ENCODE measurements at regions not wholly inside any gene's neighbourhood (a gene's known extent, or its start where the extent isn't known, plus 50 kb on each side); places are given as distances from the start of the nearest gene placed in this dataset.
A peak's percentile ranks its signal among the peaks of the same experiment; 100 is the strongest.

DNA sequence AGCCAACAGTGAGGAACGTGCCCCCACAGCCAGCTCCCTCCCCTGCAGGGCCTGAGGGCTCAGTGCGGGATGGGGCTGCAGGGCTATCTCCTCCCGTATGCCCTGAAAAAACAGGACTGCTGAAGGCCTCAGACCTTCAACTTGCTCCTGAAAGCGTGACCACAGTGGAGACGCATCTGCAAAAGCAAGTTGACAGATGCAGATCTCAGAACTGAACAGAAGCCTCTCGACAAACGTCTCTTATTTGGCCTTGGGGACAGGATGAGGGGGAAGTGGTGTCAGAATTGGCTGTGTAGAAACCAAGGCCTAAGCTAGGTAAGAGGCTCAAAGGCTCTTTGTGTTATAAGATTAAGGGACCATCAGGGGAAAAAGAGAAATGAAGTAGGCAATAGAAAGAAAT, 120.7 kb upstream of the SLC22A23 start:
- H3K4me1 Mint-ChIP-seq = no peaks in the 10 kb centered on the region

DNA sequence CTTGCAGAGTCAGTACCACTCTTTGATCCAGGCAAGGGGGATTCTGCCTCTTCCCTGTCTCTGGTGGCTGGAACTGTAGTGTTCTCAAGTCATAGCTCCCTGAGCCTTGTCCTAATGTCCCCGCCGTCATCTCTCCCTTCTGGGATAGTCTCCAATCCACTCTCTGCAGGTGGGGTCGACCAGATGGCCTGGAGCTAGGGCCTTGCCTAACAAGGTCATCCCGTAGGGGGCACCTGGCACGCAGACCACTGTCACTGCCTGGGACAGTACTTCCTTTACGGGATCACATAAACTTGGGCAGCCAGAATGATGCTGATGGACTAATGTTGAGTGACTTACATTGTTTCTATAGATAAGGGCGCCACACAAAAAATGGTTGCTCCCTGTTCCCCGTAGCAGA, 118.9 kb upstream of the SLC22A23 start:
- H3K27ac Mint-ChIP-seq = no peak overlapping the region
- ATAC-seq (replicated peaks) = no peak
- H3K27me3 Mint-ChIP-seq = peaks cover 0 to 13% of the 10 kb centered on the region in 2 donors
- no peaks in the 10 kb centered on the region for H3K4me1 Mint-ChIP-seq
- no peaks in the 10 kb centered on the region for H3K9me3 Mint-ChIP-seq
- H3K4me3 Mint-ChIP-seq = no peak overlapping the region
- no peaks in the 10 kb centered on the region for H3K36me3 Mint-ChIP-seq
- no peak for DNase-seq

More for the DNA sequence above, 120.7 kb upstream of the SLC22A23 start:
- Mint-ChIP-seq H3K9me3 (peaks cover 0 to 4% of the 10 kb centered on the region in 2 donors), H3K27me3 (peaks cover 0 to 8% of the 10 kb centered on the region in 2 donors), H3K36me3 (no peaks in the 10 kb centered on the region), H3K27ac (no peak overlapping the region), H3K4me3 (no peak overlapping the region)
- no peak for DNase-seq
- ATAC-seq (replicated peaks) = no peak

DNA sequence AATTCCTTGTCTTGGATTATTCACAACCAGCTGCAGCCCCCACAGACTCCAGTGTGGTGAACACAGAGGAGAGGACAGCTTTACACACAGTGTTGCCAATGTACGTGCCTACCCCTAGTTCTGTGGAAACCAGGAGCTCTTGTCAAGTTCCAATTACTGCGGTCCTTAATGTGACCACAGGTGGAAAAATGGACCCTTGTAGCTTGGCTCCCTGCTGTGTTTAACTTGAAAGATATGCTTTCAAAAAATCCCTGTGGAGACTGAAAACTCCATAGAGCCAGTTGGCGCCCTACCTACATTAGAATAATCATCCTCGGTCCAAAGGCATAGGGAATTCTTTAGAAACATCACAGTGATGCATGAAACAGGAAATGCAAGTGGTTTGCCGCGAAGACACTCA, 118.3 kb upstream of the SLC22A23 start:
- no peak overlapping the region for H3K4me3 Mint-ChIP-seq
- no peaks in the 10 kb centered on the region for H3K4me1 Mint-ChIP-seq
- DNase-seq (no peak), ATAC-seq (replicated peaks) (no peak)
- peaks cover 0 to 13% of the 10 kb centered on the region in 2 donors for H3K27me3 Mint-ChIP-seq
- H3K9me3 Mint-ChIP-seq = no peaks in the 10 kb centered on the region
- H3K36me3 Mint-ChIP-seq = no peaks in the 10 kb centered on the region
- H3K27ac Mint-ChIP-seq = no peak overlapping the region

- DNase-seq (no peak), ATAC-seq (replicated peaks) (no peak)
- H3K27me3 Mint-ChIP-seq = peaks cover 0 to 13% of the 10 kb centered on the region in 2 donors
- H3K27ac Mint-ChIP-seq = no peak overlapping the region
- no peak overlapping the region for H3K4me3 Mint-ChIP-seq
- H3K9me3 Mint-ChIP-seq = no peaks in the 10 kb centered on the region
- H3K36me3 Mint-ChIP-seq = no peaks in the 10 kb centered on the region
- H3K4me1 Mint-ChIP-seq = no peaks in the 10 kb centered on the region
Observed at GRCh38 chr6:3573670-3574069, 116.8 kb upstream of the SLC22A23 start.

DNA sequence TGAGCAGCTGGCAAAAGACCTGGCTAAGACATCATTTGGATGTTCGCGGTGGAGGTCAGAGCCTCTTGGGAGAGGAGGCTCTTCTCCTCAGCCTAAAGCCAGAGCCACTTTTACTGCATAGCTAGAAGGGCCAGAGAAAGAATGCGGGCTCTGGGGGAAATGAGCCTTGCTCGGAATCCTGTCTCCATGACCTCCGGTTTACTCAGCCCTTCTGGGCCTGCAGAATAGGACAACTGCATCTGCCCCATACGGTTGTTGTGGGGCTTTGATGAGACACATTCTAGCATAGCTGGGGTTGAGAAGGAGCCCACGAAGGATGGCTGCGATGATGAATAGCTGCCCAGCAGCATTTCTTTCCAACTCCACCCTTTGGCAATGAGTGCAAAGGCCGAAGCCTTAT, 115.0 kb upstream of the SLC22A23 start:
- DNase-seq (no peak), ATAC-seq (replicated peaks) (no peak)
- H3K9me3 Mint-ChIP-seq = no peaks in the 10 kb centered on the region
- H3K4me3 Mint-ChIP-seq = no peak overlapping the region
- H3K36me3 Mint-ChIP-seq = no peaks in the 10 kb centered on the region
- peaks cover 0 to 12% of the 10 kb centered on the region in 2 donors for H3K27me3 Mint-ChIP-seq
- H3K4me1 Mint-ChIP-seq = no peaks in the 10 kb centered on the region
- no peak overlapping the region for H3K27ac Mint-ChIP-seq

- DNase-seq = no peak
- Mint-ChIP-seq H3K36me3 (no peaks in the 10 kb centered on the region), H3K4me1 (no peaks in the 10 kb centered on the region), H3K27ac (no peak overlapping the region), H3K4me3 (no peak overlapping the region), H3K27me3 (peaks cover 0 to 9% of the 10 kb centered on the region in 2 donors), H3K9me3 (no peaks in the 10 kb centered on the region)
- ATAC-seq (replicated peaks) = no peak
Observed at GRCh38 chr6:3571250-3571681, 114.4 kb upstream of the SLC22A23 start.

DNA sequence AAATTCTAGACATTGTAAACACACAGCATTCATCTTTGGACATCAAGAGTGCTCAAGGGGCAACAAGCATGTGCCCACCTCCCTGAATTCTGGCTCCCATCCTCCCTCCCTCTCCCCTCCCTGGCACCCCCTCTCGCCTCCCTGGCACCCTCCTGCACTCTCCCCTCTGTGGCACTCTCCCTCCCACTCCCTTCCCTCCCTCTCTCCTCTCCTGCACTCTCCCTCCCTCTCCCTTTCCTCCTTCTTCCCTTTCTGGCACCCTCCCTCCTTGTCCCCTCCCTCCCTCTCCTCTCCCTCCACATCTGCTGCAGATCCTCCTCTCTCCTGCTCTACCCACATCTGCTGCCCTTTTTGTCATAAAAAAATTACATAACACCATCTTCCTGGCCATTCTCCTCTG, 113.0 kb upstream of the SLC22A23 start:
- H3K4me3 Mint-ChIP-seq = no peak overlapping the region
- DNase-seq (no peak), ATAC-seq (replicated peaks) (no peak)
- no peak overlapping the region for H3K27ac Mint-ChIP-seq
- peaks cover 0 to 9% of the 10 kb centered on the region in 2 donors for H3K27me3 Mint-ChIP-seq
- H3K36me3 Mint-ChIP-seq = no peaks in the 10 kb centered on the region
- H3K9me3 Mint-ChIP-seq = no peaks in the 10 kb centered on the region
- H3K4me1 Mint-ChIP-seq = no peaks in the 10 kb centered on the region

DNA sequence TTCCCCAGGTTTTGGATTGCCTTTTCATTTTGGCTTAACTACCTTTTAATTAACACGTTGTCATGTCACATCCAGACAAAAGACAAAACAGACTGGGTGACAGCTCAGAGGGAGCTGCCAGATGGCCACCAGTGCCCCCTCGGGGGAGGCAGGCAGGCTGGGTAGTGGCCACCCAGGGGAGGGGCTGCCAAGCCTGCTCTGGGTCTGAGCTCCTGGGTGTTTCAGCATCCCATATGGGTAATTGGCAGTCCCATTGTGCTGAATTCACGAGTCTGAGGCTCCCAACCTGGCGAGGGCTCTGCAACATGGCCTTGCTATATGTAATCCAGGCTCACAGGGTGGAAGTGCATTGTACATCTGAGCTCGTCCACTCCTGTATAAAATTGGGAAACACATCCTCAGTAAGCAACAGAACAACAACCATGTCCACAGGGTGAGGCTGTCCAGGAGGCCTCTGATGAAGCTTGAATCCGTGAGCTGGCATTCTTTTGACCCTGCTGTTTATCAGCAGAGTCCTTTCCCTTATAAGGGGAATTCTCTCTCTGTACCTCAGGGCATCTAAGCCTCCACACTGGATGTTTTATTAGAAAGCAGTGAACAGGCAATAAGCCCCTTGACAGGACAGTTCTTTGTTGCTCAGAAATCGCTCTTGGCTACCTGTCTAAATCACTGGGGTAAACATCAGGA, 111.7 kb upstream of the SLC22A23 start:
- H3K4me1 Mint-ChIP-seq = no peaks in the 10 kb centered on the region
- H3K27ac Mint-ChIP-seq = no peak overlapping the region
- ATAC-seq (replicated peaks) (no peak), DNase-seq (no peak)
- no peak overlapping the region for H3K4me3 Mint-ChIP-seq
- no peaks in the 10 kb centered on the region for H3K9me3 Mint-ChIP-seq
- H3K27me3 Mint-ChIP-seq = peaks cover 0 to 10% of the 10 kb centered on the region in 2 donors
- no peaks in the 10 kb centered on the region for H3K36me3 Mint-ChIP-seq

- Mint-ChIP-seq H3K9me3 (no peaks in the 10 kb centered on the region), H3K36me3 (no peaks in the 10 kb centered on the region), H3K4me3 (no peak overlapping the region), H3K27ac (no peak overlapping the region), H3K27me3 (peaks cover 0 to 9% of the 10 kb centered on the region in 2 donors), H3K4me1 (peaks cover 0 to 1% of the 10 kb centered on the region in 2 donors)
- no peak for DNase-seq
- ATAC-seq (replicated peaks) = no peak
Observed at GRCh38 chr6:3566812-3567211, 110.0 kb upstream of the SLC22A23 start.

DNA sequence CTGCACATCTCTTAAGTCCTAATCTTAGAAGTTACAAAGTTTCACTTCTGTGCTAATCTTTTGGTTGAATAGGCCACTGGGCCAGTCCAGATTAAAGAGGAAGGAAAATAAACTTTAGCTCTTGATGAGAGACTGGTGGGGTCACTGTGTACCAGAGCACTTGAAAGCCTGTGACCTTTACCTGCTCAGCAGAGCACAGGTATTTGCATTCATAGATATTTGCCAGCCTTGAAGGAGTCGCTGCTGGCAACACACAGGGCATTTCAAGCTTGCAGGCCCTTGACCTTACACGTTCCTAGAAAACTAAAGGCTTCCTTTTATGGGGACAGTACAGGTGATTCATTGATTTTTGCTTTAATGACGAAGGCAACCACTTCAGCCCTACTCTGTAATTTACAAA, 108.4 kb upstream of the SLC22A23 start:
- Mint-ChIP-seq H3K4me3 (no peak overlapping the region), H3K27ac (no peak overlapping the region), H3K9me3 (no peaks in the 10 kb centered on the region), H3K36me3 (no peaks in the 10 kb centered on the region), H3K27me3 (peaks cover 0 to 4% of the 10 kb centered on the region in 2 donors), H3K4me1 (peaks cover 2 to 5% of the 10 kb centered on the region in 2 donors)
- ATAC-seq (replicated peaks) (peak in 1 of 2 donors; percentile 34), DNase-seq (no peak)

DNA sequence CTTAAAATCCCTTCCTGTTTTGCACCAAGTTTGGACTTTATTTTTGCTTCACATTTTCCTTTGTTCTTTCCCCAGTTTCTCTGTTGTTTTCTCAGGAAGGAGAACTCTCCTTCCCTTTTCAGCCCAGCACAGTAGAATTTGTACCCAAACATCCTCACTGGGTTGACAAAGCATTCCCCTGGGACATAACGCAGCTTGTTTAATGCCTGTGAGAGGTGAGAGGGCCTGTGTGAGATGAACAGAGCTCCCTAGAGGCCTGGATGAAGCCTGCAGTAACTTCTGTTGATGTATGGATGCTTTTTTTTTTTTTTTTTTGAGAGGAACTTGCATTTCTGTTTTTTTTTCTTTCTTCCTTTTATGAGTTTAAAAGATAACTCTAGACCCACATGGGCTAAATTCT, 104.9 kb upstream of the SLC22A23 start:
- peaks cover 2 to 5% of the 10 kb centered on the region in 2 donors for H3K4me1 Mint-ChIP-seq
- no peak overlapping the region for H3K27ac Mint-ChIP-seq
- H3K9me3 Mint-ChIP-seq = no peaks in the 10 kb centered on the region
- no peak for DNase-seq
- no peak overlapping the region for H3K4me3 Mint-ChIP-seq
- H3K36me3 Mint-ChIP-seq = no peaks in the 10 kb centered on the region
- peak; percentile 42 to 56 for ATAC-seq (replicated peaks)
- peaks cover 4 to 7% of the 10 kb centered on the region in 2 donors for H3K27me3 Mint-ChIP-seq

- Mint-ChIP-seq H3K36me3 (no peaks in the 10 kb centered on the region), H3K27me3 (peaks cover 10 to 13% of the 10 kb centered on the region in 2 donors), H3K4me1 (peaks cover 2 to 5% of the 10 kb centered on the region in 2 donors), H3K9me3 (no peaks in the 10 kb centered on the region), H3K4me3 (no peak overlapping the region), H3K27ac (no peak overlapping the region)
- no peak for DNase-seq
- ATAC-seq (replicated peaks) = no peak
Observed at GRCh38 chr6:3560211-3560610, 103.4 kb upstream of the SLC22A23 start.

DNA sequence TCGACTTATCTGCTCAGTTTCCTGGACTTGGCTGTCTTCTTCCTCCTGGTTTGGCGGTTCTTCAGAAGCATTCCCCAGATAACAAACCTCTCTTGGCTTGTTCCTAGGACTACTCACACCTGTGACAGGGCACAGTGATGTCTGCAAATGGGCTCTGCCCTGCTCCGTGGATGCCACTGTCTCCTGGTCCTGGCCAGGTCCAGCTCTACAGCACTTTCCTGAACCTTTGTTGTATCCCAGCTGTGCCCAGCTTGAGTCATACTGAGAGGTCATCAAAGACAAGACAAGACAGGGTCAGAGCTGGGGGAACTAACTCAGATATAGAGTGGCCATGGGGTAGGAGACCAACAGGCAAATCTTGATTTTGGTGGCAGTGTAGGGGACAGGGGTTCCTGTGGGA, 102.7 kb upstream of the SLC22A23 start:
- H3K27me3 Mint-ChIP-seq = peaks cover 10 to 13% of the 10 kb centered on the region in 2 donors
- DNase-seq (no peak), ATAC-seq (replicated peaks) (no peak)
- H3K4me3 Mint-ChIP-seq = no peak overlapping the region
- H3K9me3 Mint-ChIP-seq = no peaks in the 10 kb centered on the region
- peaks cover 2 to 5% of the 10 kb centered on the region in 2 donors for H3K4me1 Mint-ChIP-seq
- no peaks in the 10 kb centered on the region for H3K36me3 Mint-ChIP-seq
- H3K27ac Mint-ChIP-seq = no peak overlapping the region

- Mint-ChIP-seq H3K4me3 (no peak overlapping the region), H3K27me3 (peaks cover 11 to 13% of the 10 kb centered on the region in 2 donors), H3K36me3 (no peaks in the 10 kb centered on the region), H3K9me3 (no peaks in the 10 kb centered on the region), H3K4me1 (peaks cover 2 to 5% of the 10 kb centered on the region in 2 donors), H3K27ac (no peak overlapping the region)
- DNase-seq = no peak
- ATAC-seq (replicated peaks) = no peak
Observed at GRCh38 chr6:3557336-3557735, 100.5 kb upstream of the SLC22A23 start.

- Mint-ChIP-seq H3K4me3 (no peak overlapping the region), H3K36me3 (no peaks in the 10 kb centered on the region), H3K4me1 (no peaks in the 10 kb centered on the region), H3K9me3 (peaks cover 13 to 15% of the 10 kb centered on the region in 2 donors), H3K27me3 (peaks cover 7 to 11% of the 10 kb centered on the region in 2 donors), H3K27ac (no peak overlapping the region)
- ATAC-seq (replicated peaks) (no peak), DNase-seq (no peak)
Observed at GRCh38 chr6:3553254-3553653, 96.4 kb upstream of the SLC22A23 start.

Measured in stimulated activated naive B cell treated with anti-CD40 and anti-IgM and Interleukin-4, amounts not matched to agents 10 μg/mL and 1 μg/mL and 100 μg/mL, for 72 hours (primary cell).